ENCODE measurements at regions not wholly inside any gene's neighbourhood (a gene's known extent, or its start where the extent isn't known, plus 50 kb on each side); places are given as distances from the start of the nearest gene placed in this dataset.

DNA sequence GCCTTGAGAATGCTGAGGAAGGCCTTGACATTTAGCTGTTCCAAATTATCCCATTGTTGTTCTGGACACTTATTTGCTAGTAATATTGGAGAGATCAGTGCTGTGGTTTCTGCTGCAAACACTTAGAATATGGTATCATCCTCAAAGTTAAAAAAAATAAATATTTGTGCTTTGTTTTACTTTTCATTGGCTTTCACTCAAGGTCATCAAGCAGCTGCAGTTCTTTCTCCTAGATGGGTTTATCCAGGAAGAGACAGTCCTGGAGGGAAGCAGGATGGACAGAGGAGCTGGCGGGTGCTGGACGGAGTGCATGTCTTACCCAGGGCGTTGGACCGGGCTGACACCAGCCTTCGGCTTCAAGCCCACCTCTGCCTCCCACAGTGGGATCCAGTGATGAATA lies 193.6 kb downstream of the MTRR start:
- 88 to 97% methylated on average over 5 of the region's 5 CpGs for WGBS, 2 donors
- TF ChIP-seq, protein P1, sequence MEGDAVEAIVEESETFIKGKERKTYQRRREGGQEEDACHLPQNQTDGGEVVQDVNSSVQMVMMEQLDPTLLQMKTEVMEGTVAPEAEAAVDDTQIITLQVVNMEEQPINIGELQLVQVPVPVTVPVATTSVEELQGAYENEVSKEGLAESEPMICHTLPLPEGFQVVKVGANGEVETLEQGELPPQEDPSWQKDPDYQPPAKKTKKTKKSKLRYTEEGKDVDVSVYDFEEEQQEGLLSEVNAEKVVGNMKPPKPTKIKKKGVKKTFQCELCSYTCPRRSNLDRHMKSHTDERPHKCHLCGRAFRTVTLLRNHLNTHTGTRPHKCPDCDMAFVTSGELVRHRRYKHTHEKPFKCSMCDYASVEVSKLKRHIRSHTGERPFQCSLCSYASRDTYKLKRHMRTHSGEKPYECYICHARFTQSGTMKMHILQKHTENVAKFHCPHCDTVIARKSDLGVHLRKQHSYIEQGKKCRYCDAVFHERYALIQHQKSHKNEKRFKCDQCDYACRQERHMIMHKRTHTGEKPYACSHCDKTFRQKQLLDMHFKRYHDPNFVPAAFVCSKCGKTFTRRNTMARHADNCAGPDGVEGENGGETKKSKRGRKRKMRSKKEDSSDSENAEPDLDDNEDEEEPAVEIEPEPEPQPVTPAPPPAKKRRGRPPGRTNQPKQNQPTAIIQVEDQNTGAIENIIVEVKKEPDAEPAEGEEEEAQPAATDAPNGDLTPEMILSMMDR (IDR thresholded peaks at IDR 0.05), result no peak
- no peak for TF ChIP-seq POLR2A (IDR thresholded peaks at IDR 0.05)
- DNase-seq (ENCODE audit: low spot score in 2 of 2), result no peak
- intact Hi-C loops (cut with DNase I; ENCODE audit: low total_unique reads), result no loop called here
- no peak overlapping the region for H3K4me3 ChIP-seq (ENCODE audit: low read depth, poor library complexity, severe bottlenecking)

DNA sequence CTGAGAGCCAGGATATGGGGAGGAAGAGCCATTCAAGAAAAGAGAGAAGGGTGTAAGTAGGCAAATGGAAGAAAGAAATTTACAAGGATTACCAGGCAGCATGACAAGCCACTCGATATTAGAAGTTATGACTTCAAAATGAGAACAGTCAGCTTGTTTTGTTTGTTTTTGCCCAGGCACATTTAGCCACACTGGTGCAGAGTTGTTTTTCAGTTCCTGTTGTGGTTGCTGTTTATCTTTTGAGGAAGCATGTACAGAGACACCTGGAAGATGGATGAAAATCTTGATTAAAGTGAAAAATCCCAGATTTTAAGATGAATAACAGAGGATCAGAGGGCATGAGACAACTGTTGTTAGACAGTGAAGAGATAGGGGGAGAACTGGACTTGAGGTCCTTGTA lies 199.1 kb downstream of the MTRR start:
- 65 to 74% methylated on average over 1 of the region's 1 CpG for WGBS, 2 donors
- no peak overlapping the region for H3K4me3 ChIP-seq (ENCODE audit: low read depth, poor library complexity, severe bottlenecking)
- intact Hi-C loops (cut with DNase I; ENCODE audit: low total_unique reads), result no loop called here
- DNase-seq (ENCODE audit: low spot score in 2 of 2), result no peak
- TF ChIP-seq, protein P1 (IDR thresholded peaks at IDR 0.05), result no peak
- TF ChIP-seq POLR2A (IDR thresholded peaks at IDR 0.05), result no peak

DNA sequence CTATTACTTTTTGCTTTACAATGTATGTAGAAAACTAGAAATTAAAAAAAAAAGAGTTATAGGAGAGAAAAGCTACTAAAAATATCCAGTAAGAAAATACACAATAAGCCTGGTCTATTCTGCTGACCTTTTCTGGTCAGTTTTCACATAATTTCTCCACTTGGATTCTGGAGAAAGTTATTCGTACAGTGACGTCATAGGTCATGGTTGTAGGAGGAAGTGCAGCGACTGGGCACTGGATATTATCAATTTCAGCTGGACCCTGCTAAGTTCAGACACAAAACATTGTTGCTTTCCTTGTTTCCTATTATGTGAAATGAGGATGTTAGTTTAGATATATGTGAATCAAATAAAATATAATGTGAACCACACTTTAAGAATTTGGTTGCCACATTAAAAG lies 201.2 kb downstream of the MTRR start:
- no peak overlapping the region for H3K4me3 ChIP-seq (ENCODE audit: low read depth, poor library complexity, severe bottlenecking)
- no peak for TF ChIP-seq POLR2A (IDR thresholded peaks at IDR 0.05)
- TF ChIP-seq, protein P1 (IDR thresholded peaks at IDR 0.05), result no peak
- intact Hi-C loops (cut with DNase I; ENCODE audit: low total_unique reads), result no loop called here
- 51 to 66% methylated on average over 3 of the region's 3 CpGs for WGBS, 2 donors
- DNase-seq (ENCODE audit: low spot score in 2 of 2), result no peak

DNA sequence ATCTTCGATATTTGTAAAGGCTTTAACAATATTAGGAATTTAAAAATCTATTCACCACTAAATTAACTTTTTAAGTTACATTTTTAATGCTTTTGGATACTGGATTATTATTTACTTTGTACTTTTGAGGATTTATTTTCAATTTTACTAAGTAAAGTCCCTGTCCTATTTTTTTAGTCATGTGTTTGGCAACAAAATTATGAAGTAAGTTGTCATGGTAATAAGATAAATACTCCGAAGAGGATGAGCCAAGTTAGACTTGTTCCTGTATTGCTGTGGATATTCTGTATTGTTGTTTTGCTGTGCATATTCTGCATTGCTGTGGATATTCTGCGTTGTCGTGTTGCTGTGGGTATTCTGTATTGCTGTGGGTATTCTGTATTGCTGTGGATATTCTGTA lies 210.1 kb downstream of the MTRR start:
- intact Hi-C loops (cut with DNase I; ENCODE audit: low total_unique reads), result no loop called here
- DNase-seq (ENCODE audit: low spot score in 2 of 2), result no peak
- 42 to 56% methylated on average over 4 of the region's 4 CpGs for WGBS, 2 donors
- H3K4me3 ChIP-seq (ENCODE audit: low read depth, poor library complexity, severe bottlenecking), result no peak overlapping the region
- no peak for TF ChIP-seq POLR2A (IDR thresholded peaks at IDR 0.05)
- TF ChIP-seq, protein P1 (IDR thresholded peaks at IDR 0.05), result no peak

DNA sequence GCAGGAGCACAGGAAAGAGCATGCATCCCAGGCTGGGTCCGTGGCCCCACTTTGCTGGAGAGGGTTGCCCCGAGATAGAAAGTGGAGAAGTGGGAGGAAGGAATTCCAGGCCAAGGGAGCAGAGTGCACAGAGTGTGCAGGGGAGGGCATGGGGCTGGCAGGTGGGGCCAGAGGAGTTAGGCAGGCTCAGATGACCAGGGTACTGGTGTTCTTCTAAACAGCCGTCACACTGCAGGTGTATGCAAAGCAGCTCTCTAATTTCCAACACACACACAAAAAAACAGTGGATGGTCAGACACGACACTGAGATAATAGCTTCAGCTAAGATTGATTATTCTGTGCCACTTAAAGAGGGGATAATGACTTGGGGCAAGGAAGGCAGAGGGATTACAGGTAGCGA lies 212.2 kb downstream of the MTRR start:
- H3K4me3 ChIP-seq (ENCODE audit: low read depth, poor library complexity, severe bottlenecking), result no peak overlapping the region
- DNase-seq (ENCODE audit: low spot score in 2 of 2), result no peak
- intact Hi-C loops (cut with DNase I; ENCODE audit: low total_unique reads), result no loop called here
- WGBS, 2 donors, result 68 to 70% methylated on average over 5 of the region's 5 CpGs
- TF ChIP-seq, protein P1 (IDR thresholded peaks at IDR 0.05), result no peak
- TF ChIP-seq POLR2A (IDR thresholded peaks at IDR 0.05), result no peak

DNA sequence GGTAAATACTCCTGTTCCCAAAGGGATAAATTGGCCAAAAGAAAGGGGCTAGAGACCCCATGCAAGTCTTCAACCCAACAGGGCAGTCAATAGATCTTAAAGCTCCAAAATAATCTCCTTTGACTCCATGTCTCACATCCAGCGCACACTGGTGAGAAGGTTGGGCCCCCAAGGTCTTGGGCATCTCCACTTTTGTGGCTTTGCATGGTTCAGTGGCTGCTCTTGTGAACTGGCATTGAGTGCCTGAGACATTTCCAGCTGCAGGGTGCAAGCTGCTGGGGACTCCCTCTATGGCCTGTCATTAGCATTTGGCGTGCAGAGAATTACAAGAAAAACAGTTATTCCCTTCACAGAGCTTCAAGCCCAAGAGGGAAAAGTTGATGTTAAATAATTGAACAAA lies 224.7 kb downstream of the MTRR start:
- H3K4me3 ChIP-seq (ENCODE audit: low read depth, poor library complexity, severe bottlenecking), result no peak overlapping the region
- intact Hi-C loops (cut with DNase I; ENCODE audit: low total_unique reads), result no loop called here
- WGBS, 2 donors, result 89 to 97% methylated on average over 2 of the region's 2 CpGs
- TF ChIP-seq, protein P1 (IDR thresholded peaks at IDR 0.05), result no peak
- TF ChIP-seq POLR2A (IDR thresholded peaks at IDR 0.05), result no peak
- DNase-seq (ENCODE audit: low spot score in 2 of 2), result no peak

Data from lower leg skin (tissue), 4 donors.